ENCODE measurements at regions not wholly inside any gene's neighbourhood (a gene's known extent, or its start where the extent isn't known, plus 50 kb on each side); places are given as distances from the start of the nearest gene placed in this dataset.

DNA sequence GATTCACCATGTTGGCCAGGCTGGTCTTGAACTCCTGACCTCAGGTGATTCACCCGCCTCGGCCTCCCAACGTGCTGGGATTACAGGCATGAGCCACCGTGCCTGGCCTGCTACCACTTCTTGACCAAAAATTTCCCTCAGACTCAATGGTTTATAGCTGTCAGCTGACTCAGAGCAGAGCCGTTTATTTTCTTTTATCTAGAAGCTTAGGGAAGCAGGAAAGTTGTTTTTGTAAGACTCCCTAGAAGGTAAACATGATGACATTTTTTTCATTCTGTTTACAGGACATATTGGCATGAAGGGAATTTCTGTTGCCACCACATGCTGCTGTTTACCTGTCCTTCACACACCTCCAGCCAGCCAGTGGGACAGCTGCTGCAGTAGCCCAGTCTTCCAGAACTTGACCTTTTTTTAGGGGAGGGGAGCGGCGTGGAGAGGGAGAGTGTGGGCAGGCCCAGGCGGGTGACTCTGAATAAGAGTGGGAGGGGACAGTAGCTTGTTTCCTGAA lies 56.1 kb upstream of the PTPRJ start:
- no peak for TF ChIP-seq SMAD4 (CRISPR knock-in tag; IDR thresholded peaks at IDR 0.05)
- no peak for TF ChIP-seq NFYB (CRISPR knock-in tag; conservative IDR thresholded peaks at IDR 0.05; ENCODE audit: low read depth)
- TF ChIP-seq, protein P1, sequence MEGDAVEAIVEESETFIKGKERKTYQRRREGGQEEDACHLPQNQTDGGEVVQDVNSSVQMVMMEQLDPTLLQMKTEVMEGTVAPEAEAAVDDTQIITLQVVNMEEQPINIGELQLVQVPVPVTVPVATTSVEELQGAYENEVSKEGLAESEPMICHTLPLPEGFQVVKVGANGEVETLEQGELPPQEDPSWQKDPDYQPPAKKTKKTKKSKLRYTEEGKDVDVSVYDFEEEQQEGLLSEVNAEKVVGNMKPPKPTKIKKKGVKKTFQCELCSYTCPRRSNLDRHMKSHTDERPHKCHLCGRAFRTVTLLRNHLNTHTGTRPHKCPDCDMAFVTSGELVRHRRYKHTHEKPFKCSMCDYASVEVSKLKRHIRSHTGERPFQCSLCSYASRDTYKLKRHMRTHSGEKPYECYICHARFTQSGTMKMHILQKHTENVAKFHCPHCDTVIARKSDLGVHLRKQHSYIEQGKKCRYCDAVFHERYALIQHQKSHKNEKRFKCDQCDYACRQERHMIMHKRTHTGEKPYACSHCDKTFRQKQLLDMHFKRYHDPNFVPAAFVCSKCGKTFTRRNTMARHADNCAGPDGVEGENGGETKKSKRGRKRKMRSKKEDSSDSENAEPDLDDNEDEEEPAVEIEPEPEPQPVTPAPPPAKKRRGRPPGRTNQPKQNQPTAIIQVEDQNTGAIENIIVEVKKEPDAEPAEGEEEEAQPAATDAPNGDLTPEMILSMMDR (IDR thresholded peaks at IDR 0.05): no peak
- TF ChIP-seq TCF7 (CRISPR knock-in tag; IDR thresholded peaks at IDR 0.05; ENCODE audit: low read depth): no peak
- TF ChIP-seq, protein P2, sequence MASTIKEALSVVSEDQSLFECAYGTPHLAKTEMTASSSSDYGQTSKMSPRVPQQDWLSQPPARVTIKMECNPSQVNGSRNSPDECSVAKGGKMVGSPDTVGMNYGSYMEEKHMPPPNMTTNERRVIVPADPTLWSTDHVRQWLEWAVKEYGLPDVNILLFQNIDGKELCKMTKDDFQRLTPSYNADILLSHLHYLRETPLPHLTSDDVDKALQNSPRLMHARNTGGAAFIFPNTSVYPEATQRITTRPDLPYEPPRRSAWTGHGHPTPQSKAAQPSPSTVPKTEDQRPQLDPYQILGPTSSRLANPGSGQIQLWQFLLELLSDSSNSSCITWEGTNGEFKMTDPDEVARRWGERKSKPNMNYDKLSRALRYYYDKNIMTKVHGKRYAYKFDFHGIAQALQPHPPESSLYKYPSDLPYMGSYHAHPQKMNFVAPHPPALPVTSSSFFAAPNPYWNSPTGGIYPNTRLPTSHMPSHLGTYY (CRISPR knock-in tag; IDR thresholded peaks at IDR 0.05): no peak
